ENCODE measurements at regions not wholly inside any gene's neighbourhood (a gene's known extent, or its start where the extent isn't known, plus 50 kb on each side); places are given as distances from the start of the nearest gene placed in this dataset.
"Not testable (repeated sequence)": the region's sequence is repeated elsewhere in the genome, so short reads cannot be mapped to it uniquely, and the experiment has no call there.

- Mint-ChIP-seq H3K27ac (no peak overlapping the region), H3K9me3 (no peaks in the 10 kb centered on the region), H3K4me3 (no peak overlapping the region), H3K4me1 (ENCODE audit: low read depth) (no peaks in the 10 kb centered on the region), H3K36me3 (ENCODE audit: low read depth) (no peaks in the 10 kb centered on the region), H3K27me3 (no peaks in the 10 kb centered on the region)
- TF ChIP-seq, protein P1, sequence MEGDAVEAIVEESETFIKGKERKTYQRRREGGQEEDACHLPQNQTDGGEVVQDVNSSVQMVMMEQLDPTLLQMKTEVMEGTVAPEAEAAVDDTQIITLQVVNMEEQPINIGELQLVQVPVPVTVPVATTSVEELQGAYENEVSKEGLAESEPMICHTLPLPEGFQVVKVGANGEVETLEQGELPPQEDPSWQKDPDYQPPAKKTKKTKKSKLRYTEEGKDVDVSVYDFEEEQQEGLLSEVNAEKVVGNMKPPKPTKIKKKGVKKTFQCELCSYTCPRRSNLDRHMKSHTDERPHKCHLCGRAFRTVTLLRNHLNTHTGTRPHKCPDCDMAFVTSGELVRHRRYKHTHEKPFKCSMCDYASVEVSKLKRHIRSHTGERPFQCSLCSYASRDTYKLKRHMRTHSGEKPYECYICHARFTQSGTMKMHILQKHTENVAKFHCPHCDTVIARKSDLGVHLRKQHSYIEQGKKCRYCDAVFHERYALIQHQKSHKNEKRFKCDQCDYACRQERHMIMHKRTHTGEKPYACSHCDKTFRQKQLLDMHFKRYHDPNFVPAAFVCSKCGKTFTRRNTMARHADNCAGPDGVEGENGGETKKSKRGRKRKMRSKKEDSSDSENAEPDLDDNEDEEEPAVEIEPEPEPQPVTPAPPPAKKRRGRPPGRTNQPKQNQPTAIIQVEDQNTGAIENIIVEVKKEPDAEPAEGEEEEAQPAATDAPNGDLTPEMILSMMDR (IDR thresholded peaks at IDR 0.05): no peak
- intact Hi-C loops (cut with micrococcal nuclease): no loop called here
- DNase-seq (no peak), ATAC-seq (no peak)
- ChIA-PET POLR2A (no interaction called here), CTCF (no interaction called here)
Measured at GRCh38 chr12:23238957-23239356, 614.0 kb downstream of the ETNK1 start.

DNA sequence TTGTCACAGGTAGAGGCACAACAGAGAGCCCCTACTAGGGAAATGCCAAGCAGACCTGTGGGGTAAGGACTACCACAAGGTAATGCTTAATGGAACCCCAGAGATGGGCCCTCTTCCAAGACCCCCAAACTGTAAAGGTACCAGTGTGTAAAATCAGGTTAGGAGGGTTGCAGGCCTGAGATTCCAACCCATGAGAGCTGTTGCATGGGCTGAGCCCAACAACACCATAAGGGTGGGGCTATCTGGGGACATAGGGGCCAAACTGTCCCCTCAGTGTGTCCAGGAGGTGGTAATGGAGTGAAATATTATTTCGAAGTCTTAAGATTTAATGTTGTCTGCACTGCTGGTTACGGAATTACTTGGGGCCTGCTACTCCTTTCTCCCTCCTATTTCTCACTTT, 620.2 kb downstream of the ETNK1 start:
- H3K36me3 Mint-ChIP-seq (ENCODE audit: low read depth): no peaks in the 10 kb centered on the region
- ATAC-seq (no peak), DNase-seq (no peak)
- H3K4me1 Mint-ChIP-seq (ENCODE audit: low read depth): no peaks in the 10 kb centered on the region
- H3K9me3 Mint-ChIP-seq: no peaks in the 10 kb centered on the region
- no peak overlapping the region for H3K4me3 Mint-ChIP-seq
- intact Hi-C loops (cut with micrococcal nuclease): no loop called here
- TF ChIP-seq, protein P1 (IDR thresholded peaks at IDR 0.05): no peak
- CTCF ChIA-PET: no interaction called here
- H3K27ac Mint-ChIP-seq: no peak overlapping the region
- no peaks in the 10 kb centered on the region for H3K27me3 Mint-ChIP-seq
- POLR2A ChIA-PET: no interaction called here

GRCh38 chr12:23253191-23253590, 628.2 kb downstream of the ETNK1 start:
- ATAC-seq: no peak
- H3K4me1 Mint-ChIP-seq (ENCODE audit: low read depth): no peaks in the 10 kb centered on the region
- TF ChIP-seq, protein P1 (IDR thresholded peaks at IDR 0.05): no peak
- no peak for DNase-seq
- no peaks in the 10 kb centered on the region for H3K36me3 Mint-ChIP-seq (ENCODE audit: low read depth)
- intact Hi-C loops (cut with micrococcal nuclease): no loop called here
- POLR2A ChIA-PET: no interaction called here
- H3K9me3 Mint-ChIP-seq: peaks cover 3% of the 10 kb centered on the region
- H3K27me3 Mint-ChIP-seq: no peaks in the 10 kb centered on the region
- no peak overlapping the region for H3K4me3 Mint-ChIP-seq
- CTCF ChIA-PET: no interaction called here
- H3K27ac Mint-ChIP-seq: no peak overlapping the region

DNA sequence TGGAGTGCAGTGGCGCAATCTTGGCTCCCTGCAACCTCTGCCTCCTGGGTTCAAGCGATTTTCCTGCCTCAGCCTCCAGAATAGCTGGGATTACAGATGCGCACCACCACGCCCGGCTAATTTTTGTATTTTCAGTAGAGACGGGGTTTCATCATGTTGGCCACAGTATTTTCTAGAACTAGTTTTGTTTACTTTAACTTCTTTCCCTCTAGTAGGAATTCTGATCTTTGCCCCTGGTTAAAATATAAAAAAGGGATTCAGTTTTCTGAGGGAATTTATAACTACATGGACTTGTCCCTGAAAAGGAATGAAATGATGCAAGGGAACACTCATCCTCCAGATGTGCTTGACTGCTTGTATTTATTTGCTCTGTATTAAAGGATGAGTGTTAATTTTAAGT, 628.9 kb downstream of the ETNK1 start:
- H3K27ac Mint-ChIP-seq; ATAC-seq; POLR2A ChIA-PET; CTCF ChIA-PET; H3K27me3 Mint-ChIP-seq; DNase-seq; H3K9me3 Mint-ChIP-seq; H3K36me3 Mint-ChIP-seq (ENCODE audit: low read depth); intact Hi-C loops (cut with micrococcal nuclease); H3K4me1 Mint-ChIP-seq (ENCODE audit: low read depth); H3K4me3 Mint-ChIP-seq: not testable (repeated sequence)

DNA sequence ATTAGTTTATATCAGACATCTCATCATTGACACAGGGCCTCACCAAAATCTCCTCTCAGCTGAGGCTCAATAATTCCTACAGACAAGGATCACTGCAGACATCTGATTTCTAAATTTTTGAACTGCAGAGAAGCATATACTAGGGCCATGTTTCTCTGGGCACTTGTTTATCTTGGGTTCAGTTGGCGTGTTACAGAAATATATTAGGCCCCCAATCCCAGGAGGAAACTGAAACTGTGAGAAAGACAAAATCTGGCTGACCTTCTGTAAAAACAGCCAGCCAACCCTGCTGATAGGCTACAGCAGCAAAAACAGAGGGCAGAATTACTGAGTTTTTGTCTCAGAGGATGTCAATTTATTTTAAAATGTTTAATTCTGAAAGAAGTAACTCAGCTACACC, 634.6 kb downstream of the ETNK1 start:
- H3K27me3 Mint-ChIP-seq: no peaks in the 10 kb centered on the region
- DNase-seq (no peak), ATAC-seq (no peak)
- no peak overlapping the region for H3K4me3 Mint-ChIP-seq
- H3K36me3 Mint-ChIP-seq (ENCODE audit: low read depth): no peaks in the 10 kb centered on the region
- no peaks in the 10 kb centered on the region for H3K9me3 Mint-ChIP-seq
- TF ChIP-seq, protein P1 (IDR thresholded peaks at IDR 0.05): no peak
- H3K27ac Mint-ChIP-seq: no peak overlapping the region
- ChIA-PET CTCF (no interaction called here), POLR2A (no interaction called here)
- intact Hi-C loops (cut with micrococcal nuclease): no loop called here
- no peaks in the 10 kb centered on the region for H3K4me1 Mint-ChIP-seq (ENCODE audit: low read depth)

DNA sequence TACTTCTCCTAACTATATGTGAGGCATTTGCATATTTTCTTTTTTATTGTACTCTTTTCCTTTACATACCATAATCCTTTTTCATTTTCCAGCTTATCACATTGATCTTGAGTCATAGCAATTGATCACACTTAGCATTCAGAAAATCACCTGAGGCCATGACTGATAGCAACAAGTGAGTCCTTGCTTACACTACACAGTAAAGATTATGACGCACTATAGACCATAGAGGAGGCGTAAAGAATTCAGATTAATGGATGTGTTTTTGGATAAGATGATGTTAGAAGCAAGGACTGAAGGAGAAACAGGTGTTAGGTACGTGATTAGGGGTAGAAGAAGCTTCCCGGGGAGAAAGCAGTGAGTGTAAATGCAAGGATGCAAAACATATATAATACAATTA, 637.7 kb downstream of the ETNK1 start:
- Mint-ChIP-seq H3K27me3 (no peaks in the 10 kb centered on the region), H3K27ac (no peak overlapping the region), H3K9me3 (no peaks in the 10 kb centered on the region), H3K4me3 (no peak overlapping the region), H3K36me3 (ENCODE audit: low read depth) (no peaks in the 10 kb centered on the region), H3K4me1 (ENCODE audit: low read depth) (no peaks in the 10 kb centered on the region)
- ATAC-seq (no peak), DNase-seq (no peak)
- TF ChIP-seq, protein P1 (IDR thresholded peaks at IDR 0.05): no peak
- ChIA-PET POLR2A (no interaction called here), CTCF (no interaction called here)
- intact Hi-C loops (cut with micrococcal nuclease): no loop called here
